H1 (cell line): ENCODE measurements at regions not wholly inside any gene's neighbourhood (a gene's known extent, or its start where the extent isn't known, plus 50 kb on each side); places are given as distances from the start of the nearest gene placed in this dataset.

Experiments used
- CTCF ChIA-PET: fragments of 300-600 bp; sonication (Branson Sonifier 250); formaldehyde crosslinking; loops from one replicate; lab custom pipeline; 2021; ENCODE audit not compliant: partially characterized antibody; lab: Charles Lee
- POLR2A ChIA-PET: fragments of 300-600 bp; sonication (Branson Sonifier 250); formaldehyde crosslinking; loops from one replicate; lab custom pipeline; 2021; ENCODE audit warnings: inconsistent platforms; ENCODE audit not compliant: partially characterized antibody; lab: Charles Lee
- DNase-seq, 2 experiments: peaks; one replicate each; pipeline versions ENCODE4 v3.0.0 to v3.0.0-alpha.2; 2010 to 2022; ENCODE audit warnings: low spot score in 2 of 2, low read depth in 1 of 2, mixed read lengths in 1 of 2
- FAIRE-seq: peaks from 2 replicates; lab custom pipeline; 2011; peaks lifted over from hg19 to GRCh38; lab: Jason Lieb, UNC
- H2AFZ ChIP-seq: 2 replicates; pipeline ENCODE4 v1.8.1; 2012; ENCODE audit warnings: low read length, inconsistent platforms
- H2AK5ac ChIP-seq: 2 replicates; pipeline ENCODE4 v1.6.1; 2013; ENCODE audit warnings: low read depth, low read length
- H2BK120ac ChIP-seq: replicated peaks from 2 replicates; pipeline ENCODE3; 2013; ENCODE audit warnings: low read depth, low read length, inconsistent platforms
- H2BK12ac ChIP-seq: 2 replicates; pipeline ENCODE4 v1.6.1; 2013; ENCODE audit warnings: low read depth, low read length
- H2BK15ac ChIP-seq: 2 replicates; pipeline ENCODE4 v1.6.1; 2013; ENCODE audit warnings: low read length
- H2BK20ac ChIP-seq: 2 replicates; pipeline ENCODE4 v1.6.1; 2013; ENCODE audit warnings: low read length
- H2BK5ac ChIP-seq: 2 replicates; pipeline ENCODE4 v1.6.1; 2013; ENCODE audit warnings: low read depth, low read length
- H3K14ac ChIP-seq: 2 replicates; pipeline ENCODE4 v1.6.1; 2013; ENCODE audit warnings: inconsistent platforms; ENCODE audit not compliant: insufficient read length
- H3K18ac ChIP-seq: 2 replicates; pipeline ENCODE4 v1.6.1; 2013; ENCODE audit warnings: low read length; ENCODE audit errors: extremely low read depth
- H3K23ac ChIP-seq: 2 replicates; pipeline ENCODE4 v1.6.1; 2013; ENCODE audit warnings: inconsistent platforms; ENCODE audit not compliant: insufficient read length
- H3K23me2 ChIP-seq: 2 replicates; pipeline ENCODE4 v1.6.1; 2013; ENCODE audit warnings: low read depth, low read length
- H3K27ac ChIP-seq: 2 replicates; pipeline ENCODE4 v1.6.1; 2011; ENCODE audit warnings: low read depth, low read length, inconsistent platforms
- H3K27me3 ChIP-seq, 4 experiments: replicated peaks in 1 of 4; 1 replicate in 1 of 4; 2 replicates in 3 of 4; pipeline versions ENCODE4 v1.6.1 to v1.8.1; 2011 to 2013; ENCODE audit warnings: low read length in 3 of 4, mild to moderate bottlenecking in 3 of 4, inconsistent platforms in 2 of 4, mixed read lengths in 2 of 4, moderate library complexity in 1 of 4; ENCODE audit not compliant: control insufficient read depth in 3 of 4, insufficient read depth in 3 of 4; ENCODE audit errors: extremely low read depth in 1 of 4
- H3K36me3 ChIP-seq, 4 experiments: 2 replicates each; pipeline versions ENCODE4 v1.6.1 to v1.8.1; 2011 to 2013; ENCODE audit warnings: mild to moderate bottlenecking in 4 of 4, low read length in 3 of 4, moderate library complexity in 2 of 4, control low read depth in 1 of 4, inconsistent platforms in 1 of 4; ENCODE audit not compliant: insufficient read depth in 4 of 4, control insufficient read depth in 2 of 4
- H3K4ac ChIP-seq: replicated peaks from 2 replicates; pipeline ENCODE3; 2013; ENCODE audit warnings: low read length, low read depth, mixed read lengths, inconsistent platforms; ENCODE audit not compliant: insufficient read length
- H3K4me1 ChIP-seq, 4 experiments: replicated peaks in 1 of 4; 1 replicate in 1 of 4; 2 replicates in 3 of 4; pipeline versions ENCODE4 v1.6.1 to v1.8.1; 2011 to 2013; ENCODE audit warnings: low read length in 3 of 4, inconsistent platforms in 2 of 4, mixed read lengths in 1 of 4; ENCODE audit not compliant: insufficient read depth in 4 of 4, control insufficient read depth in 3 of 4
- H3K4me2 ChIP-seq, 2 experiments: 2 replicates each; pipeline versions ENCODE4 v1.6.1 to v1.8.1; 2011 to 2013; ENCODE audit warnings: low read depth in 2 of 2, low read length in 2 of 2, control low read depth in 1 of 2, inconsistent platforms in 1 of 2, mild to moderate bottlenecking in 1 of 2; ENCODE audit not compliant: insufficient read depth in 1 of 2
- H3K4me3 ChIP-seq, 4 experiments: fragments of 200-600, 300-600 bp in 1 of 4; sonication (generic), shearing (Covaris generic), sonication (Bioruptor Twin) in 1 of 4; 2 replicates each; pipeline versions ENCODE4 v1.5.1 to v1.8.1; 2011 to 2016; ENCODE audit warnings: low read length in 4 of 4, low read depth in 3 of 4, control low read depth in 2 of 4, inconsistent platforms in 2 of 4, mild to moderate bottlenecking in 2 of 4, mixed read lengths in 1 of 4, moderate library complexity in 1 of 4; ENCODE audit not compliant: insufficient read depth in 2 of 4; ENCODE audit errors: extremely low read depth in 1 of 4
- H3K56ac ChIP-seq: replicated peaks from 2 replicates; pipeline ENCODE3; 2013; ENCODE audit warnings: low read depth, mild to moderate bottlenecking, mixed read lengths, low read length, inconsistent platforms; ENCODE audit not compliant: insufficient read length
- H3K79me1 ChIP-seq: 2 replicates; pipeline ENCODE4 v1.6.1; 2013; ENCODE audit warnings: low read depth, low read length, control low read depth
- H3K79me2 ChIP-seq, 2 experiments: 2 replicates each; pipeline versions ENCODE4 v1.6.1 to v1.8.1; 2012 to 2013; ENCODE audit warnings: low read length in 2 of 2, mild to moderate bottlenecking in 2 of 2, inconsistent platforms in 1 of 2; ENCODE audit not compliant: insufficient read depth in 2 of 2, control insufficient read depth in 1 of 2
- H3K9ac ChIP-seq, 4 experiments: replicated peaks in 1 of 4; 1 replicate in 1 of 4; 2 replicates in 3 of 4; pipeline versions ENCODE4 v1.6.1 to v1.8.1; 2011 to 2013; ENCODE audit warnings: low read depth in 3 of 4, low read length in 3 of 4, control low read depth in 2 of 4, mild to moderate bottlenecking in 2 of 4, moderate library complexity in 2 of 4, inconsistent platforms in 1 of 4; ENCODE audit errors: extremely low read depth in 1 of 4
- H3K9me3 ChIP-seq, 2 experiments: 2 replicates each; pipeline versions ENCODE4 v1.6.1 to v1.8.1; 2012 to 2013; ENCODE audit warnings: mild to moderate bottlenecking in 2 of 2, moderate library complexity in 2 of 2, control low read depth in 1 of 2, inconsistent platforms in 1 of 2, low read depth in 1 of 2, low read length in 1 of 2, mixed read lengths in 1 of 2; ENCODE audit not compliant: insufficient read depth in 2 of 2
- H4K20me1 ChIP-seq, 2 experiments: replicated peaks in 1 of 2; 2 replicates each; pipeline versions ENCODE3 to v1.8.1; 2011 to 2013; ENCODE audit warnings: inconsistent platforms in 2 of 2, low read length in 2 of 2, mild to moderate bottlenecking in 1 of 2; ENCODE audit not compliant: insufficient read depth in 2 of 2, control insufficient read depth in 1 of 2
- H4K5ac ChIP-seq: 2 replicates; pipeline ENCODE4 v1.6.1; 2013; ENCODE audit warnings: low read length, low read depth, mixed read lengths, inconsistent platforms; ENCODE audit not compliant: insufficient read length
- H4K8ac ChIP-seq: 2 replicates; pipeline ENCODE4 v1.8.0; 2013; ENCODE audit warnings: mild to moderate bottlenecking, moderate library complexity, low read length, inconsistent platforms; ENCODE audit not compliant: insufficient read depth; ENCODE audit errors: extremely low read depth
- H4K91ac ChIP-seq: replicated peaks from 2 replicates; pipeline ENCODE3; 2013; ENCODE audit warnings: low read length, mixed read lengths, inconsistent platforms; ENCODE audit not compliant: insufficient read length
- CBX5 ChIP-seq: fragments of 300-800, 300-1000 bp; sonication (generic); IDR thresholded peaks from 2 replicates; pipeline ENCODE4 v1.7.1; 2016; ENCODE audit warnings: antibody characterized with exemption, low read length, low read depth
- JUN ChIP-seq: IDR thresholded peaks from 2 replicates; pipeline ENCODE4 v1.6.1; 2011; ENCODE audit warnings: low read depth, mild to moderate bottlenecking, improper control_type of control experiment, low read length
- RFX5 ChIP-seq: IDR thresholded peaks from 2 replicates; pipeline ENCODE4 v1.6.1; 2011; ENCODE audit warnings: low read depth, low read length, improper control_type of control experiment, borderline replicate concordance
- RXRA ChIP-seq: IDR thresholded peaks from 2 replicates; pipeline ENCODE4 v1.6.1; 2011; ENCODE audit warnings: low read depth, mild to moderate bottlenecking, low read length, moderate library complexity; ENCODE audit not compliant: insufficient read depth
- WGBS, 2 experiments: shearing (Covaris generic) in 1 of 2; methylation state at CpG; one replicate each; pipeline versions ENCODE4 v1.1.6 to v1.1.7; 2013 to 2015; ENCODE audit warnings: low lambda C conversion rate in 2 of 2, mixed read lengths in 2 of 2, inconsistent platforms in 1 of 2, low coverage in 1 of 2, missing lambda C conversion rate in 1 of 2; ENCODE audit not compliant: insufficient replicate concordance in 2 of 2, insufficient coverage in 1 of 2, insufficient read length in 1 of 2; ENCODE audit errors: extremely low coverage in 1 of 2, missing lambda C conversion rate in 1 of 2; 5-methylcytosine and 5-hydroxymethylcytosine counted together

DNA sequence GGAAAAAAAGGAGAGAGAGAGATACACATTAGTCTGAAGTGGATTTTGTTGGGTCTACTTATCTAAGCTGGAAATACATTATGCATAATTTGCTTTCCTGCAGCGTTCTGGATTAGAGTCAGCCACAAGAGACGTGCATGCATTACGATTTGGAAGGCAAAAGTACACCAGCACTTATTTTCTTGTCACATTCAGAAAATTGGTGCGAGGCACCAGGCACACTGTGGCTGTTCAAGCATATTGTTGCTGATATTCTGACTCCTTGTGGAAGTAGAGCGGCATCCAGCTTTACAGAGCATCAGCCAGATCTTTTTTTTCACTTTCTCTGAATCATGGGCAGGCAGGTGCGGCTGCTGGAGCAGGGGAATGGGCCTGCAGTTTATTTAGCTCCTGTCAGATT lies 905.6 kb upstream of the SPRY2 start:
- Histone ChIP-seq H2BK15ac (no peak overlapping the region), H3K4me1 (no peaks in the 10 kb centered on the region), H2BK5ac (no peak overlapping the region), H2AFZ (peak overlapping the region; percentile 30; the same call in 1 of the 2 replicates), H3K27ac (no peak overlapping the region), H3K4me2 (no peak overlapping the region), H3K27me3 (no peaks in the 10 kb centered on the region), H3K79me1 (no peaks in the 10 kb centered on the region), H3K14ac (no peak overlapping the region), H3K4ac (no peak overlapping the region), H3K9me3 (no peaks in the 10 kb centered on the region), H2BK12ac (no peak overlapping the region), H2AK5ac (no peak overlapping the region), H4K91ac (no peak overlapping the region), H4K20me1 (no peaks in the 10 kb centered on the region), H3K18ac (no peak overlapping the region), H4K5ac (no peak overlapping the region), H3K4me3 (no peak overlapping the region), H2BK120ac (no peak overlapping the region), H4K8ac (no peak overlapping the region), H3K23me2 (no peaks in the 10 kb centered on the region), H3K79me2 (no peaks in the 10 kb centered on the region), H3K23ac (no peak overlapping the region), H3K56ac (no peak overlapping the region), H3K9ac (no peak overlapping the region), H3K36me3 (no peaks in the 10 kb centered on the region), H2BK20ac (no peak overlapping the region)
- no peak for DNase-seq
- WGBS, 2 experiments: 85% methylated on average over 6 of the region's 6 CpGs; no CpG with 5 or more reads in 1 of the 2 experiments
- CTCF ChIA-PET: interaction anchor here (1.0 kb wide), 2 partner anchors 13 to 113 kb away, joined by 3 to 4 read pairs; no protein-coding TSS in a partner anchor
- FAIRE-seq: no peak
- POLR2A ChIA-PET: no interaction called here
- TF ChIP-seq CBX5: no peak
- no peak for TF ChIP-seq RFX5
- no peak for TF ChIP-seq RXRA
- no peak for TF ChIP-seq JUN
